Cardiac fibroblast (primary cell): ENCODE measurements at regions not wholly inside any gene's neighbourhood (a gene's known extent, or its start where the extent isn't known, plus 50 kb on each side); places are given as distances from the start of the nearest gene placed in this dataset.

ENCODE experiments used
- DNase-seq, 2 donors: peaks; one replicate each; pipeline versions ENCODE4 v3.0.0 to v3.0.0-alpha.2; 2010; ENCODE audit warnings: low read depth in 2 of 2
- H3K4me3 ChIP-seq, 2 donors: replicated peaks in 1 of 2; 1 replicate in 1 of 2; 2 replicates in 1 of 2; pipeline ENCODE4 v1.5.1; 2011; ENCODE audit warnings: low read depth in 2 of 2, low read length in 2 of 2, mild to moderate bottlenecking in 2 of 2, moderate library complexity in 1 of 2
- CTCF ChIP-seq: IDR thresholded peaks from one replicate; pipeline ENCODE4 v1.5.1; 2011; ENCODE audit warnings: low read depth, mild to moderate bottlenecking, low read length, inconsistent platforms

- no peak for TF ChIP-seq CTCF
- peak in 1 of 2 donors; percentile 39 for DNase-seq
- H3K4me3 ChIP-seq, result no peak overlapping the region
Measured at GRCh38 chr18:56076723-56077122, 488.7 kb upstream of the TCF4 start.

- H3K4me3 ChIP-seq, result no peak overlapping the region
- DNase-seq, result no peak
- no peak for TF ChIP-seq CTCF
Measured at GRCh38 chr18:56068701-56069100, 480.7 kb upstream of the TCF4 start.

- no peak for TF ChIP-seq CTCF
- H3K4me3 ChIP-seq, result no peak overlapping the region
- peak; percentile 33 to 72 for DNase-seq
Measured at GRCh38 chr18:56067969-56068671, 480.1 kb upstream of the TCF4 start.

GRCh38 chr18:56067214-56067894, 479.4 kb upstream of the TCF4 start:
- H3K4me3 ChIP-seq, result no peak overlapping the region
- TF ChIP-seq CTCF, result no peak
- no peak for DNase-seq

GRCh38 chr18:56066524-56067213, 478.7 kb upstream of the TCF4 start:
- H3K4me3 ChIP-seq, result no peak overlapping the region
- no peak for TF ChIP-seq CTCF
- DNase-seq, result no peak

GRCh38 chr18:56065086-56065485, 477.1 kb upstream of the TCF4 start:
- no peak for TF ChIP-seq CTCF
- DNase-seq, result no peak
- H3K4me3 ChIP-seq, result no peak overlapping the region
